Adipose tissue (tissue), 3 donors: ENCODE measurements at regions not wholly inside any gene's neighbourhood (a gene's known extent, or its start where the extent isn't known, plus 50 kb on each side); places are given as distances from the start of the nearest gene placed in this dataset.

Experiments used
- H3K27ac ChIP-seq: one replicate; pipeline ENCODE4 v1.5.1; 2013; ENCODE audit warnings: low read depth, low read length
- WGBS, 3 donors: extraction: QIAGEN DNeasy Blood & Tissue Kit; methylation state at CpG; one replicate each; pipeline ENCODE4 v1.1.7; 2013; 5-methylcytosine and 5-hydroxymethylcytosine counted together
- donor health status: healthy with polysubstance abuse.
- donor health status: Bipolar disorder and iron deficiency.
- donor health status: healthy.

GRCh38 chr2:128835342-128835855 lies 516.7 kb upstream of the HS6ST1 start:
- WGBS, 3 donors, result 88 to 91% (median 90%) methylated on average over 10 of the region's 10 CpGs
- no peak overlapping the region for H3K27ac ChIP-seq

GRCh38 chr2:128835974-128836373 lies 517.3 kb upstream of the HS6ST1 start:
- 89 to 94% (median 91%) methylated on average over 6 of the region's 6 CpGs for WGBS, 3 donors
- H3K27ac ChIP-seq, result no peak overlapping the region

GRCh38 chr2:128836559-128837100 lies 518.0 kb upstream of the HS6ST1 start:
- no peak overlapping the region for H3K27ac ChIP-seq
- 85 to 92% (median 90%) methylated on average over 5 of the region's 5 CpGs for WGBS, 3 donors

- no peak overlapping the region for H3K27ac ChIP-seq
- WGBS, 3 donors, result 84 to 95% (median 89%) methylated on average over 5 of the region's 5 CpGs
Measured at GRCh38 chr2:128838244-128838643, 519.6 kb upstream of the HS6ST1 start.

GRCh38 chr2:128841803-128842202 lies 523.1 kb upstream of the HS6ST1 start:
- no peak overlapping the region for H3K27ac ChIP-seq
- WGBS, 3 donors, result 42 to 78% (median 51%) methylated on average over 3 of the region's 3 CpGs

GRCh38 chr2:128867311-128867710 lies 548.6 kb upstream of the HS6ST1 start:
- 24 to 67% (median 65%) methylated on average over 9 of the region's 9 CpGs for WGBS, 3 donors
- no peak overlapping the region for H3K27ac ChIP-seq

- WGBS, 3 donors, result 75 to 91% (median 83%) methylated on average over 7 of the region's 7 CpGs
- no peak overlapping the region for H3K27ac ChIP-seq
Measured at GRCh38 chr2:128867936-128868636, 549.4 kb upstream of the HS6ST1 start.

- WGBS, 3 donors, result 89 to 96% (median 91%) methylated on average over 7 of the region's 7 CpGs
- no peak overlapping the region for H3K27ac ChIP-seq
Measured at GRCh38 chr2:128868686-128869551, 550.3 kb upstream of the HS6ST1 start.

- 88 to 97% (median 88%) methylated on average over 5 of the region's 5 CpGs for WGBS, 3 donors
- H3K27ac ChIP-seq, result no peak overlapping the region
Measured at GRCh38 chr2:128874608-128875007, 555.9 kb upstream of the HS6ST1 start.

GRCh38 chr2:128876986-128877983 lies 558.6 kb upstream of the HS6ST1 start:
- 61 to 72% (median 70%) methylated on average over 6 of the region's 6 CpGs for WGBS, 3 donors
- H3K27ac ChIP-seq, result no peak overlapping the region

GRCh38 chr2:128879161-128879560 lies 560.5 kb upstream of the HS6ST1 start:
- no peak overlapping the region for H3K27ac ChIP-seq
- 58 to 83% (median 69%) methylated on average over 4 of the region's 4 CpGs for WGBS, 3 donors

- H3K27ac ChIP-seq, result no peak overlapping the region
Measured at GRCh38 chr2:128894896-128895295, 576.2 kb upstream of the HS6ST1 start.

GRCh38 chr2:128901572-128902391 lies 583.1 kb upstream of the HS6ST1 start:
- WGBS, 3 donors, result 34 to 55% (median 47%) methylated on average over 46 of the region's 46 CpGs
- no peak overlapping the region for H3K27ac ChIP-seq

GRCh38 chr2:128903637-128904036 lies 585.0 kb upstream of the HS6ST1 start:
- no peak overlapping the region for H3K27ac ChIP-seq
- WGBS, 3 donors, result 90 to 92% (median 91%) methylated on average over 18 to 19 of the region's 19 CpGs

- no peak overlapping the region for H3K27ac ChIP-seq
- WGBS, 3 donors, result 84 to 91% (median 84%) methylated on average over 1 of the region's 1 CpG
Measured at GRCh38 chr2:128911276-128911675, 592.6 kb upstream of the HS6ST1 start.

GRCh38 chr2:128914320-128914719 lies 595.7 kb upstream of the HS6ST1 start:
- no peak overlapping the region for H3K27ac ChIP-seq

GRCh38 chr2:128921751-128922150 lies 603.1 kb upstream of the HS6ST1 start:
- WGBS, 3 donors, result 14 to 35% (median 32%) methylated on average over 2 of the region's 2 CpGs
- no peak overlapping the region for H3K27ac ChIP-seq
